Prostate gland (tissue), 2 donors: ENCODE measurements at regions not wholly inside any gene's neighbourhood (a gene's known extent, or its start where the extent isn't known, plus 50 kb on each side); places are given as distances from the start of the nearest gene placed in this dataset.

ENCODE experiments used
- CTCF ChIP-seq, 4 experiments: fragments of 200-600 bp in 2 of 4; fragments of 450-650 bp in 2 of 4; sonication (generic) in 2 of 4; IDR thresholded peaks; 1 replicate in 3 of 4; 2 replicates in 1 of 4; pipeline ENCODE4 v1.5.1; 2016 to 2019; ENCODE audit warnings: antibody characterized with exemption in 4 of 4, mild to moderate bottlenecking in 2 of 4, moderate library complexity in 2 of 4
- POLR2A ChIP-seq: fragments of 450-650 bp; IDR thresholded peaks from one replicate; pipeline ENCODE4 v1.6.1; 2016; ENCODE audit warnings: antibody characterized with exemption, mild to moderate bottlenecking

GRCh38 chr1:69086148-69086547 is 481.6 kb upstream of the LRRC7 start:
- TF ChIP-seq CTCF (IDR thresholded peaks at IDR 0.05) (no peak), POLR2A (no peak)
